ENCODE measurements at regions not wholly inside any gene's neighbourhood (a gene's known extent, or its start where the extent isn't known, plus 50 kb on each side); places are given as distances from the start of the nearest gene placed in this dataset.
"Not testable (repeated sequence)": the region's sequence is repeated elsewhere in the genome, so short reads cannot be mapped to it uniquely, and the experiment has no call there.

GRCh38 chr7:159335181-159335926 lies 190.7 kb upstream of the VIPR2 start:
- DNase-seq = not testable (repeated sequence)

- DNase-seq = not testable (repeated sequence)
Measured at GRCh38 chr7:159332854-159333479, 188.3 kb upstream of the VIPR2 start.

GRCh38 chr7:159331462-159331861 lies 186.8 kb upstream of the VIPR2 start:
- no peak for DNase-seq

DNA sequence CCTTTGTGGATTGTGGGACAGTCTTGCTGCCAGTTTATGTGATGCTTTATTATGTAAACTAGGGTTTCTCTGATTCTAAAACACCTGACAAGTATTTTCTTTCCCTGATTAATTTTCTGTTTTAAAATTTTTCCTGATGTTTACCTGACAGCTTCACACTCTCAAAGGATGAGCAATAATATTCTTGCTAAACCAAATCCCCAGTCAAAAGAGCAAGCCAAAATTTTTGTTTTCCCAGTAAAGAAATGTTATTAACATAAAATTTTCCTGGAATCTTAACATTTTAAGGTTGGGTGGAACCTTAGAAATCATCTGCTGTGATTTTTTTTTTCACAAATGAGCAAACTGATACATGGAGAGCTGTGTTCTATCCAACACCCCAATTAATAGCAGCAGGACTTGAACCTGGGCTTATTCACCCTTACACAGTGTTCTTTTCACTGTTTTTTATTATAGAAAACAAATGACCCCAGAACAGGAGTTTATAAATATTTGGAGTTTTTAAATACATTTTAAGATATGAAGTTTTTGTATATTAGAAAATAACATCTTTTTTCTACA lies 185.2 kb upstream of the VIPR2 start:
- no peak for DNase-seq

GRCh38 chr7:159328096-159328495 lies 183.4 kb upstream of the VIPR2 start:
- no peak for DNase-seq

- DNase-seq = no peak
Measured at GRCh38 chr7:159323359-159323758, 178.7 kb upstream of the VIPR2 start.

DNA sequence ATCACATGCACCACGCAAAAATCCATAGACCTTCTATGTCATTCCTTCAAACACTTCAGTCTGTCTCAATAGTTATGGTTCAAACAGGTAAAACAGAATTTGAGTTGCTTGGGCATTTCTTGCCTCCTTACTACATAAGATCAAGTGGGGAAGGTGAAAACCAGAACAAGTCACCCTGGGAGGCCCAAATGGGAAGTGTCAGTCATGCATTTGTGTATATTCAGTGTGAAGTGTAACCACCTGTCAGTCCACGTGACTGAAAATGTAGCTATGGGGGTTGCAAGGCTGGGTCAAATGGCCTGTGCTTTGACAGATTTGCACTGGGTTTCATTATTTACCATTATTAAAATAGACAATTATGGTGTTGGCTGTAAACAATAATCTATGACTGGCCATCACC lies 176.6 kb upstream of the VIPR2 start:
- no peak for DNase-seq

DNA sequence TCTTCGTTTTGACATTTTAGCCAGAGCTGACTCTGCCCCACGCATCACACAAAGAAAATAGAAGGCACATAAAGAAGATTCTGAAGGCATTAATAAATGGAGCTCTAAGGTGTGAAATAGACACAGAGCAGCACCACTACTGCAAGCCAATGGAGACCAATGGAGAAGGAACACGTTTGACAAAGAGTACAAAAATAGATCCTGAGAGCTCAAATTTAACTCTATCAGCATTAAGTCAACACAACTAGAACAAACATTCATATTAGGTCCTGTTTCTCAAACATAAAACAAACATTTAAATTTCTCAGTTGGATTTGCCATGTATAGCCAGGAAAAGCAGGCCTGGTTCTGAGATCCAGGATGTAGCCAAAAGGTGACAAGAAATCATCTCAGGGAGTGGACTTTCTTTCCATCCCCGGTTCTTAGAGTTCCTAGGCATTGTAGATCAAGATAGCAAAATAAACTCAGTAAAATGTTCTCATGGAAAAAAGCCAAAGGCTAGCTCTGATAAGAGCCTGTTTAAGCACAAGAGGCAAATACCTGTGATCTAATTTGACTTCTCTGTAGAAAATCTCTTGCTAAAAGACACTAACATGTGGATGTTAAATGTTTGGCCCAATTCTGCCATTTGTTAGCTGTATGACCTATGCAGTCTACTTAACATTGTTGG lies 174.2 kb upstream of the VIPR2 start:
- no peak for DNase-seq

- no peak for DNase-seq
Measured at GRCh38 chr7:159317294-159317693, 172.6 kb upstream of the VIPR2 start.

GRCh38 chr7:159311172-159311494 lies 166.5 kb upstream of the VIPR2 start:
- no peak for DNase-seq

GRCh38 chr7:159310457-159311171 lies 165.9 kb upstream of the VIPR2 start:
- DNase-seq = no peak

GRCh38 chr7:159309214-159309613 lies 164.5 kb upstream of the VIPR2 start:
- not testable (repeated sequence) for DNase-seq

DNA sequence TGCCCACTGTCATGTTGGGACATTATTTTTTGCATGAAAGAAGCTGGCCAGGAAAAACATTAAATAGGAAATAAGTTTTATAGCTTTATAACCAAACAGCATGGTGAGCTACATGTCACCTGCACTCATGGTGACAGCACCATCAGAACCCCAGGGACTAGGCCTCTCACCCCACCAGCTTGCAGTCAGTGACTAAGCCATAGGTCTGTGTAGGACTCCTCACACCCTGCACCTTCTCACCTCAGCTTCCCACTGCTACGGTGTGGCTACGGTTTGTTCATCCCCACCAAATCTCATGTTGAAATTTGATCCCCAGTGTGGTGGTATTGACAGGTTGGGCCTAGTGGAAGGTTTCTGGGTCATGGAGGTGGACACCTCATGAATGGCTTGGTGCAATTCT lies 161.3 kb upstream of the VIPR2 start:
- DNase-seq = no peak

DNA sequence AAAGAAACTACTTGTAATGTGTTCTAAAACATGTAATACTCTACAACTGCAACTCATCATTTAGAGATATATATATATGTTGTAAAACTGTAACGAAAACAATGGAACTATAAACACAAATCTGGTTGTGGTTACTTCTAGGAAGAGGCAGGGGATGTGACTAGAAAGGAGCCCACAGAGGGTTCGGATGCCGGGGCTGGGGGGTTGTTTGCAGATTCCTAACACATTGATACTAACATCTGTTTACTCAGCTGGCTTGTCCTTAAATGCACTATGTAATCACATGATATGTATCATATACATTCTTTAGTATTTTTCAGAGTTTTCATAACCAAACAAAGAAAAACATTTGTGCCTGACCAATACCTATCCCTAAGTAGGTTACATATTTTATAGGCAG lies 160.5 kb upstream of the VIPR2 start:
- DNase-seq = not testable (repeated sequence)

DNA sequence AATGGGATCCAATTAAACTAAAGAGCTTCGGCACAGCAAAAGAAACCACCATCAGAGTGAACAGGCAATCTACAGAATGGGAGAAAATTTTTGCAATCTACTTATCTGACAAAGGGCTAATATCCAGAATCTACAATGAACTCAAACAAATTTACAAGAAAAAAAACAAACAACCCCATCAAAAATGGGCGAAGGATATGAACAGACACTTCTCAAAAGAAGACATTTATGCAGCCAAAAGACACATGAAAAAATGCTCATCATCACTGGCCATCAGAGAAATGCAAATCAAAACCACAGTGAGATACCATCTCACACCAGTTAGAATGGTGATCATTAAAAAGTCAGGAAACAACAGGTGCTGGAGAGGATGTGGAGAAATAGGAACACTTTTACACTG lies 158.8 kb upstream of the VIPR2 start:
- not testable (repeated sequence) for DNase-seq

DNA sequence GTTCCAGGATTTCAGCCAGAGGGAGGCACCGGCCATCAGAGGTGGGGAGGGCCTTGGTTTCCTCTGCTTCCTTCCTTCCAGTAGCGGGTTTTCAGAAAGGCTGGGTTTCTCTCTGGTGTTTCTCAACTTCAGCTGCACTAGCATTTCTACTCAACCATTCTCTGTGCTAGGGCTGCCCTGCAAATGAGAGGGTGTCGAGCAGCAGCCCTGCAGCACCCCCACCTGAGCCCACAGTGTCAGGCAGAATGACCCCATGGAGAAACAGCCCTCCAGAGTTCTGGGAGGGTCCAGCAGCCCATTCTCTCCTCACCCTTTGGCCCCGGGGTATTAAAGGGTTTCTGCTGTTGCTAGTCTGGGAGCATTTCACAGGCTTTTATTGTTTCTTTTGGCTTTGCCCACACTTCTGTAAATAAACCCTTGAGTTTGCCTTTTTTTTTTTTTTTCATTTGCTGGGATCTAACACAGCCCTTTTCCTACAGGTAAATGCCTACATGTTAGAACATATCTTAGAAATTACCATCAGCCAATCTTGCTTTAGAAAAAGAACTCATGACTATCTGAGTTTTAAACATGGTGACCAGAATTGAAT lies 151.5 kb upstream of the VIPR2 start:
- DNase-seq = no peak

GRCh38 chr7:159286487-159286886 lies 141.8 kb upstream of the VIPR2 start:
- DNase-seq = not testable (repeated sequence)

DNA sequence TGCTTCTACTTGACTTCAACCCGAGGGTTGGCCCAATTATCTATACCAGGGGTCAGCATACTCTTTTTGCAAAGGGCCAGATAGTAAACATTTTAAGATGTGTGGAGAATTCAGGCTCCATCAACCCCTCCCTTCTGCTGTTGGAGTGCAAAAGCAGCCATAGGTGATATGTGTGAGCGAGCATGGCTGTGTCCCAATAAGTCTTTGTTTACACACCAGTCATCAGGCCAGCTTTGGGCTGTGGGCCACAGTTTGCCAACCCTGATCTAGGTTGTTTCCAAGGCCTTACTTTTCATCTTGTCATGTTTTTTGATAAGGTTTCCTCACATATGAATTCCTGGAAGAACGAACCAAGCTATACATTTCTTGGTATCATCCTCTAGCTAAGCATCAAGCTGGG lies 136.9 kb upstream of the VIPR2 start:
- no peak for DNase-seq

- DNase-seq = peak; percentile 3
Measured at GRCh38 chr7:159280008-159280407, 135.3 kb upstream of the VIPR2 start.

GRCh38 chr7:159272739-159273138 lies 128.1 kb upstream of the VIPR2 start:
- peak; percentile 4 for DNase-seq

DNA sequence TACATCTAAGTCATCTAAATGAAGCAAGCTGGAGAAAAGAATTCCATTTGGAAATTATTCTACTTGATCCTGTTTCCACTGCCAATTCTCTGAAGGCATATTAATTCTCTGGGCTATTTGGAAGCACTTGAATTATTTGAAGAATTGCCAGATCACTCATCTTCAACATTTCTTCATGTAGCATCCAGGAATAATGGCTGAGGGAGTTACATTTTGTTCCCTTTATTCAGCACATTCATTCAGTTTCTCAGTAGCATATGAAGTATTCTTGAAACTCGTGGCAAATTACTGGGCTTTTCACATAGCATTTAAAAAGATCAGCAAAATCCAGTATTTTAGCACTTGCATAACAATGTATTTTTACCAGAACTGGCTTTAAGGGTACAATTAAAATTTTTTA lies 127.1 kb upstream of the VIPR2 start:
- DNase-seq = no peak

GRCh38 chr7:159269745-159270144 lies 125.1 kb upstream of the VIPR2 start:
- no peak for DNase-seq

DNA sequence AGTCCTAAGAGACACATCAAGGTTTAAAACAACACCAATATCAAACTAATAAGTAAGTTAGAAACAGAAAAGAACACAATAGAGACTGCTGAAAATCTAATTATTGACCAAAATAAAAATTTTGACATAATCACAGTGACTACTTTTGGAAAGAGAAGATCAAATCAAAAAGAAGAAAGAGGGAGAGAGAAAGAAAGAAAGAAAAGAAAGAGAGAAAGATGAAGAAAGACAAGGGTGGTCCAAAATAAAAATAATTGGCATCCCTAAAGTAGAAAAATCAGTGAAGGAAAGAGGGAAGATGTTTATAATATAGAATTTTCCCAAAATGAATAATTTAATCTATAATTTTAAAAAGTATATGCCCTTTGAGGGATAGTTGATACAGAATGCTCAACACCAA lies 118.8 kb upstream of the VIPR2 start:
- no peak for DNase-seq

All from NCI-H1436 (cell line).